Stimulated activated CD8-positive, alpha-beta memory T cell treated with anti-CD3 and anti-CD28 coated beads, Interleukin-4, amount 100 ng/mL, for 1 hour (primary cell): ENCODE measurements at regions not wholly inside any gene's neighbourhood (a gene's known extent, or its start where the extent isn't known, plus 50 kb on each side); places are given as distances from the start of the nearest gene placed in this dataset.

ENCODE experiments used
- DNase-seq, 2 donors: peaks; one replicate each; pipeline ENCODE4 v3.0.0-alpha.2; 2020; ENCODE audit warnings: low read depth in 2 of 2, low spot score in 1 of 2

- no peak for DNase-seq
These were observed 61.4 kb upstream of the GPR158 start for GRCh38 chr10:25113191-25114035.

DNA sequence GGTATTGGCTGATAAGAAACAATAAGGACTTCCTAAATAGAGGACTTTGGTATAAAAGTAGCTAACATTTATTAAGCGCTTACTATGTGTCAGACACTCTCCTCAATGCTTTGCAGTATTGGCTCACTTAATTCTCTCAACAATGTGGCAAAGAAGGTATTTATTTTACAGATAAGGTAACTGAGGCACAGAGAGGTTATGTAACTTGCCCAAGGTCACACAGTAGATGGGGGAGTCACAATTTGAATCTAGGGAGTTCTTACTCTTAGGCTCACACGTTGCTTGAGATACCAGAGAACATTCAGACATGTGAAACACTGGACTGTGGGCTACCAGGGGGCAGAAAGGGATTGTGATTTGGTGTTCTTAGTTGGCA, 60.8 kb upstream of the GPR158 start:
- DNase-seq, result no peak

- no peak for DNase-seq
These were observed 57.0 kb upstream of the GPR158 start for GRCh38 chr10:25117757-25118156.

DNA sequence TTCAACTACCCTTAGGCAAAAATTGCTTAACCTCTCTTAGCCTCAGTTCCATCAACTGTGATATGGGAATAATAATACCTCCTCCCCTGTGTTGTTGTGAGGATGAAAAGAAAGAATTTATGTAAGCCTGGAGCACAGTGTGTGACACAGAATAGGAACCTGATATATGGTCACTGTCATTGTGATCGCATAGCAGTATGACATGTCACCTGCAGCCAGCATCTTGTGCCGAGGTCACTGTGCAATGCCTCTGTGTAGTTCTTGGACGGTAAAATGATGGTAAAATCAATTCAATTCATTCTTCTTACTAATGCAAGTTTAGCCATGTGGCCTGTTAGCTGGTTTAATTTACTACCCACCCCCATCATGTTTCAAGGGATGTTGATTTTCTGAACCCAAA, 54.6 kb upstream of the GPR158 start:
- DNase-seq, result no peak
